ENCODE measurements at regions not wholly inside any gene's neighbourhood (a gene's known extent, or its start where the extent isn't known, plus 50 kb on each side); places are given as distances from the start of the nearest gene placed in this dataset.

GRCh38 chr7:82668676-82669075, 225.1 kb upstream of the CACNA2D1 start:
- no peak for TF ChIP-seq ZNF114 (CRISPR knock-in tag; IDR thresholded peaks at IDR 0.05)
- TF ChIP-seq ZNF331 (CRISPR knock-in tag; IDR thresholded peaks at IDR 0.05; ENCODE audit: low read depth) = no peak
- no peak for TF ChIP-seq EZH2phosphoT487 (IDR thresholded peaks at IDR 0.05; ENCODE audit: unreplicated experiment)
- TF ChIP-seq, protein P1, sequence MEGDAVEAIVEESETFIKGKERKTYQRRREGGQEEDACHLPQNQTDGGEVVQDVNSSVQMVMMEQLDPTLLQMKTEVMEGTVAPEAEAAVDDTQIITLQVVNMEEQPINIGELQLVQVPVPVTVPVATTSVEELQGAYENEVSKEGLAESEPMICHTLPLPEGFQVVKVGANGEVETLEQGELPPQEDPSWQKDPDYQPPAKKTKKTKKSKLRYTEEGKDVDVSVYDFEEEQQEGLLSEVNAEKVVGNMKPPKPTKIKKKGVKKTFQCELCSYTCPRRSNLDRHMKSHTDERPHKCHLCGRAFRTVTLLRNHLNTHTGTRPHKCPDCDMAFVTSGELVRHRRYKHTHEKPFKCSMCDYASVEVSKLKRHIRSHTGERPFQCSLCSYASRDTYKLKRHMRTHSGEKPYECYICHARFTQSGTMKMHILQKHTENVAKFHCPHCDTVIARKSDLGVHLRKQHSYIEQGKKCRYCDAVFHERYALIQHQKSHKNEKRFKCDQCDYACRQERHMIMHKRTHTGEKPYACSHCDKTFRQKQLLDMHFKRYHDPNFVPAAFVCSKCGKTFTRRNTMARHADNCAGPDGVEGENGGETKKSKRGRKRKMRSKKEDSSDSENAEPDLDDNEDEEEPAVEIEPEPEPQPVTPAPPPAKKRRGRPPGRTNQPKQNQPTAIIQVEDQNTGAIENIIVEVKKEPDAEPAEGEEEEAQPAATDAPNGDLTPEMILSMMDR (conservative IDR thresholded peaks at IDR 0.05; ENCODE audit: low read depth in 2 of 2) = no peak
- no peak for TF ChIP-seq JUNB (IDR thresholded peaks at IDR 0.05; ENCODE audit: unreplicated experiment)
- no peak for TF ChIP-seq STAT1 (IDR thresholded peaks at IDR 0.05; ENCODE audit: unreplicated experiment)
- no peak for TF ChIP-seq NANOG (IDR thresholded peaks at IDR 0.05; ENCODE audit: borderline replicate concordance)
- TF ChIP-seq EZH2 (IDR thresholded peaks at IDR 0.05; ENCODE audit: low read depth, unreplicated experiment) = no peak
- TF ChIP-seq POLR2AphosphoS5 (IDR thresholded peaks at IDR 0.05; ENCODE audit: low read depth) = no peak
- no peak for TF ChIP-seq ETS1 (IDR thresholded peaks at IDR 0.05)
- TF ChIP-seq CREB1 (CRISPR knock-in tag; IDR thresholded peaks at IDR 0.05; ENCODE audit: low read depth) = no peak
- TF ChIP-seq, protein P2, sequence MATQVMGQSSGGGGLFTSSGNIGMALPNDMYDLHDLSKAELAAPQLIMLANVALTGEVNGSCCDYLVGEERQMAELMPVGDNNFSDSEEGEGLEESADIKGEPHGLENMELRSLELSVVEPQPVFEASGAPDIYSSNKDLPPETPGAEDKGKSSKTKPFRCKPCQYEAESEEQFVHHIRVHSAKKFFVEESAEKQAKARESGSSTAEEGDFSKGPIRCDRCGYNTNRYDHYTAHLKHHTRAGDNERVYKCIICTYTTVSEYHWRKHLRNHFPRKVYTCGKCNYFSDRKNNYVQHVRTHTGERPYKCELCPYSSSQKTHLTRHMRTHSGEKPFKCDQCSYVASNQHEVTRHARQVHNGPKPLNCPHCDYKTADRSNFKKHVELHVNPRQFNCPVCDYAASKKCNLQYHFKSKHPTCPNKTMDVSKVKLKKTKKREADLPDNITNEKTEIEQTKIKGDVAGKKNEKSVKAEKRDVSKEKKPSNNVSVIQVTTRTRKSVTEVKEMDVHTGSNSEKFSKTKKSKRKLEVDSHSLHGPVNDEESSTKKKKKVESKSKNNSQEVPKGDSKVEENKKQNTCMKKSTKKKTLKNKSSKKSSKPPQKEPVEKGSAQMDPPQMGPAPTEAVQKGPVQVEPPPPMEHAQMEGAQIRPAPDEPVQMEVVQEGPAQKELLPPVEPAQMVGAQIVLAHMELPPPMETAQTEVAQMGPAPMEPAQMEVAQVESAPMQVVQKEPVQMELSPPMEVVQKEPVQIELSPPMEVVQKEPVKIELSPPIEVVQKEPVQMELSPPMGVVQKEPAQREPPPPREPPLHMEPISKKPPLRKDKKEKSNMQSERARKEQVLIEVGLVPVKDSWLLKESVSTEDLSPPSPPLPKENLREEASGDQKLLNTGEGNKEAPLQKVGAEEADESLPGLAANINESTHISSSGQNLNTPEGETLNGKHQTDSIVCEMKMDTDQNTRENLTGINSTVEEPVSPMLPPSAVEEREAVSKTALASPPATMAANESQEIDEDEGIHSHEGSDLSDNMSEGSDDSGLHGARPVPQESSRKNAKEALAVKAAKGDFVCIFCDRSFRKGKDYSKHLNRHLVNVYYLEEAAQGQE (IDR thresholded peaks at IDR 0.05; ENCODE audit: unreplicated experiment) = no peak
- Mint-ChIP-seq H3K4me3 (no peak overlapping the region), H3K4me1 (no peaks in the 10 kb centered on the region), H3K9me3 (no peaks in the 10 kb centered on the region), H3K27me3 (ENCODE audit: insufficient read depth, low read depth, poor library complexity) (no peaks in the 10 kb centered on the region), H3K27ac (no peak overlapping the region), H3K36me3 (ENCODE audit: low read depth) (no peaks in the 10 kb centered on the region)
- ATAC-seq (no peak), DNase-seq (ENCODE audit: low spot score) (no peak)
- Histone ChIP-seq H2AFZ (no peak overlapping the region), H3K9me2 (ENCODE audit: insufficient read depth) (no peaks in the 10 kb centered on the region), H3K4me3 (no peak overlapping the region), H3F3A (replicated peaks; ENCODE audit: low read depth) (no peaks in the 10 kb centered on the region), H3K4me1 (ENCODE audit: insufficient read depth) (no peaks in the 10 kb centered on the region), H3K79me2 (replicated peaks; ENCODE audit: insufficient read depth) (no peaks in the 10 kb centered on the region), H3K27me3 (ENCODE audit: insufficient read depth) (no peaks in the 10 kb centered on the region), H3K27ac (ENCODE audit: low read depth) (no peak overlapping the region), H3K4me2 (no peak overlapping the region), H3K36me3 (ENCODE audit: insufficient read depth) (no peaks in the 10 kb centered on the region), H4K20me1 (replicated peaks; ENCODE audit: insufficient read depth) (no peaks in the 10 kb centered on the region)

Measured in GM23338 (cell line).